ENCODE measurements at regions not wholly inside any gene's neighbourhood (a gene's known extent, or its start where the extent isn't known, plus 50 kb on each side); places are given as distances from the start of the nearest gene placed in this dataset.
"Not testable (repeated sequence)": the region's sequence is repeated elsewhere in the genome, so short reads cannot be mapped to it uniquely, and the experiment has no call there.

DNA sequence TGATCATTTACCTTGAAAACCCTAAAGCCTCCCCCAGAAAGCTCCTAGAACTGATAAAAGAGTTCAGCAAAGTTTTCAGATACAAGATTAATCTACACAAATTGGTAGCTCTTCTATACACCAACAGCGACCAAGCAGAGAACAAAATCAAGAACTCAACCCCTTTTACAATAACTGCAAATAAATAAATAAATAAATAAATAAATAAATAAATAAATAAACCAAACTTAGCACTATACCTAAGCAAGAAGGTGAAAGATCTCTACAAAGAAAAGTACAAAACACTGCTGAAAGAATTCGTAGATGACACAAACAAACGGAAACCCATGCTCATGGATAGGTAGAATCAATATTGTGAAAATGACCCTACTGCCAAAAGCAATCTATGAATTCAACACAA lies 182.0 kb upstream of the RND3 start:
- TF ChIP-seq, protein P1, sequence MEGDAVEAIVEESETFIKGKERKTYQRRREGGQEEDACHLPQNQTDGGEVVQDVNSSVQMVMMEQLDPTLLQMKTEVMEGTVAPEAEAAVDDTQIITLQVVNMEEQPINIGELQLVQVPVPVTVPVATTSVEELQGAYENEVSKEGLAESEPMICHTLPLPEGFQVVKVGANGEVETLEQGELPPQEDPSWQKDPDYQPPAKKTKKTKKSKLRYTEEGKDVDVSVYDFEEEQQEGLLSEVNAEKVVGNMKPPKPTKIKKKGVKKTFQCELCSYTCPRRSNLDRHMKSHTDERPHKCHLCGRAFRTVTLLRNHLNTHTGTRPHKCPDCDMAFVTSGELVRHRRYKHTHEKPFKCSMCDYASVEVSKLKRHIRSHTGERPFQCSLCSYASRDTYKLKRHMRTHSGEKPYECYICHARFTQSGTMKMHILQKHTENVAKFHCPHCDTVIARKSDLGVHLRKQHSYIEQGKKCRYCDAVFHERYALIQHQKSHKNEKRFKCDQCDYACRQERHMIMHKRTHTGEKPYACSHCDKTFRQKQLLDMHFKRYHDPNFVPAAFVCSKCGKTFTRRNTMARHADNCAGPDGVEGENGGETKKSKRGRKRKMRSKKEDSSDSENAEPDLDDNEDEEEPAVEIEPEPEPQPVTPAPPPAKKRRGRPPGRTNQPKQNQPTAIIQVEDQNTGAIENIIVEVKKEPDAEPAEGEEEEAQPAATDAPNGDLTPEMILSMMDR (conservative IDR thresholded peaks at IDR 0.05), result no peak
- no peak overlapping the region for H3K56ac ChIP-seq (ENCODE audit: insufficient read length, low read depth, low read length)
- H2BK120ac ChIP-seq (ENCODE audit: low read depth, low read length, poor library complexity, severe bottlenecking), result no peak overlapping the region
- H3K9ac ChIP-seq (ENCODE audit: extremely low read depth, insufficient read length, low read length), result no peak overlapping the region
- H3K27ac Mint-ChIP-seq, result no peak overlapping the region
- no peak overlapping the region for H2AFZ ChIP-seq (ENCODE audit: low read length)
- H4K5ac ChIP-seq (ENCODE audit: insufficient read length, low read depth, low read length), result no peak overlapping the region
- no peak overlapping the region for H2BK15ac ChIP-seq (ENCODE audit: low read depth, low read length)
- no peaks in the 10 kb centered on the region for H3K23me2 ChIP-seq (ENCODE audit: insufficient read length, low read depth, low read length, poor library complexity, severe bottlenecking)
- no peak overlapping the region for H3T11ph ChIP-seq (ENCODE audit: low read length)
- no peak overlapping the region for H3K4me2 ChIP-seq (ENCODE audit: insufficient read depth, insufficient read length, low read length)
- no peak overlapping the region for H2BK20ac ChIP-seq (ENCODE audit: low read depth, low read length, poor library complexity, severe bottlenecking)
- H3K9me3 Mint-ChIP-seq, result peaks cover 0 to 11% of the 10 kb centered on the region in 2 experiments; a peak in 3 of 5 replicates
- H3K36me3 Mint-ChIP-seq (ENCODE audit: insufficient read depth in 1 of 3, low read depth in 3 of 3), result peaks cover 0 to 13% (median 0%) of the 10 kb centered on the region in 3 experiments; a peak in 5 of 7 replicates
- H3K27ac ChIP-seq (ENCODE audit: insufficient read length, low read depth, low read length), result no peak overlapping the region
- H3K9me3 ChIP-seq (ENCODE audit: control insufficient read depth, low read depth, low read length), result no peaks in the 10 kb centered on the region
- no peak overlapping the region for H4K8ac ChIP-seq (replicated peaks; ENCODE audit: insufficient read length, low read depth, low read length)
- H3K79me1 ChIP-seq (ENCODE audit: insufficient read depth, low read depth, low read length, poor library complexity, severe bottlenecking), result no peaks in the 10 kb centered on the region
- no peaks in the 10 kb centered on the region for H3K27me3 Mint-ChIP-seq (ENCODE audit: low read depth)
- DNase-seq, result no peak
- H3K18ac ChIP-seq (ENCODE audit: insufficient read length, low read depth, low read length), result no peak overlapping the region
- H4K91ac ChIP-seq (ENCODE audit: insufficient read length, low read depth, low read length), result no peak overlapping the region
- no peaks in the 10 kb centered on the region for H3K4me1 ChIP-seq (ENCODE audit: insufficient read depth, low read length)
- H3K23ac ChIP-seq (ENCODE audit: insufficient read length, low read depth, low read length), result no peak overlapping the region
- no peak overlapping the region for H3K14ac ChIP-seq (ENCODE audit: insufficient read depth, low read length)
- no peaks in the 10 kb centered on the region for H3K79me2 ChIP-seq (ENCODE audit: insufficient read depth, low read length)
- no peak overlapping the region for H2BK5ac ChIP-seq (ENCODE audit: insufficient read length, low read length)
- no peak overlapping the region for H2AK5ac ChIP-seq (ENCODE audit: insufficient read length, low read length)
- H2BK12ac ChIP-seq (ENCODE audit: insufficient read length, low read depth, low read length), result no peak overlapping the region
- WGBS (ENCODE audit: extremely low coverage, insufficient read length, low lambda C conversion rate), result no CpG with 5 or more reads among the region's 3 CpGs
- H4K20me1 ChIP-seq (ENCODE audit: control insufficient read depth, insufficient read depth, insufficient read length), result no peaks in the 10 kb centered on the region
- no peak overlapping the region for H3K4me3 Mint-ChIP-seq
- no peak overlapping the region for H3K4ac ChIP-seq (ENCODE audit: low read depth, low read length)
- H3K27me3 ChIP-seq (ENCODE audit: insufficient read depth, low read length), result no peaks in the 10 kb centered on the region
- H3K4me1 Mint-ChIP-seq, result peaks cover 3 to 4% of the 10 kb centered on the region in 2 experiments; a peak in 3 of 4 replicates

DNA sequence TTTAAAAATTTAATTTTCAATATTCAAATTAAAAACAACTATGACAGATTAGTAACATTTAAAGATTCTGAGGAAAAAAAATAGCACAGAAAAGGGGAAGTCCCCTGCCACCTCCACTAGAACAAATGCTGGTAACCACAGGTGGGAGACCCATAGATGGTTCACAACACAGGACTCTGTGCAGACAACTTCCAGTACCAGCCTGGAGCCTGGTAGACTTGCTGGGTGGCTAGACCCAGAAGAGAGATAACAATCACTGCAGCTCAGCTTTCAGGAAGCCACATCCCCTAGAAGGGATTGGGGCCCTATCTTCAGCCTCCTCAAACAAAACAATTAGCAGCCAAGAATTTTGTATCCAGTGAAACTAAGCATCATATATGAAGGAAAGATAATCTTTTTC lies 179.6 kb upstream of the RND3 start:
- not testable (repeated sequence) for H3K23ac ChIP-seq (ENCODE audit: insufficient read length, low read depth, low read length); H3K27ac Mint-ChIP-seq; H3K14ac ChIP-seq (ENCODE audit: insufficient read depth, low read length); H3K23me2 ChIP-seq (ENCODE audit: insufficient read length, low read depth, low read length, poor library complexity, severe bottlenecking); H4K5ac ChIP-seq (ENCODE audit: insufficient read length, low read depth, low read length); H2BK20ac ChIP-seq (ENCODE audit: low read depth, low read length, poor library complexity, severe bottlenecking); H3K4me1 ChIP-seq (ENCODE audit: insufficient read depth, low read length); H3K27ac ChIP-seq (ENCODE audit: insufficient read length, low read depth, low read length); H3K4me1 Mint-ChIP-seq; H2BK15ac ChIP-seq (ENCODE audit: low read depth, low read length); H4K8ac ChIP-seq (replicated peaks; ENCODE audit: insufficient read length, low read depth, low read length); H2AK5ac ChIP-seq (ENCODE audit: insufficient read length, low read length); H3K4ac ChIP-seq (ENCODE audit: low read depth, low read length); H3K9me3 ChIP-seq (ENCODE audit: control insufficient read depth, low read depth, low read length); H3K27me3 ChIP-seq (ENCODE audit: insufficient read depth, low read length); H3K56ac ChIP-seq (ENCODE audit: insufficient read length, low read depth, low read length); H2BK5ac ChIP-seq (ENCODE audit: insufficient read length, low read length); H3K9ac ChIP-seq (ENCODE audit: extremely low read depth, insufficient read length, low read length); H3T11ph ChIP-seq (ENCODE audit: low read length); H3K79me2 ChIP-seq (ENCODE audit: insufficient read depth, low read length); H3K27me3 Mint-ChIP-seq (ENCODE audit: low read depth); H3K79me1 ChIP-seq (ENCODE audit: insufficient read depth, low read depth, low read length, poor library complexity, severe bottlenecking); H2AFZ ChIP-seq (ENCODE audit: low read length); H3K18ac ChIP-seq (ENCODE audit: insufficient read length, low read depth, low read length); DNase-seq; H3K4me2 ChIP-seq (ENCODE audit: insufficient read depth, insufficient read length, low read length); H2BK12ac ChIP-seq (ENCODE audit: insufficient read length, low read depth, low read length); H4K20me1 ChIP-seq (ENCODE audit: control insufficient read depth, insufficient read depth, insufficient read length); H3K4me3 Mint-ChIP-seq; H4K91ac ChIP-seq (ENCODE audit: insufficient read length, low read depth, low read length); H2BK120ac ChIP-seq (ENCODE audit: low read depth, low read length, poor library complexity, severe bottlenecking)
- Mint-ChIP-seq H3K36me3 (ENCODE audit: insufficient read depth in 1 of 3, low read depth in 3 of 3) (peaks cover 11 to 21% (median 16%) of the 10 kb centered on the region in 3 experiments), H3K9me3 (peaks cover 12 to 29% of the 10 kb centered on the region in 2 experiments)

All from H9 (cell line).